ENCODE measurements at regions not wholly inside any gene's neighbourhood (a gene's known extent, or its start where the extent isn't known, plus 50 kb on each side); places are given as distances from the start of the nearest gene placed in this dataset.
A peak's percentile ranks its signal among the peaks of the same experiment; 100 is the strongest.

DNA sequence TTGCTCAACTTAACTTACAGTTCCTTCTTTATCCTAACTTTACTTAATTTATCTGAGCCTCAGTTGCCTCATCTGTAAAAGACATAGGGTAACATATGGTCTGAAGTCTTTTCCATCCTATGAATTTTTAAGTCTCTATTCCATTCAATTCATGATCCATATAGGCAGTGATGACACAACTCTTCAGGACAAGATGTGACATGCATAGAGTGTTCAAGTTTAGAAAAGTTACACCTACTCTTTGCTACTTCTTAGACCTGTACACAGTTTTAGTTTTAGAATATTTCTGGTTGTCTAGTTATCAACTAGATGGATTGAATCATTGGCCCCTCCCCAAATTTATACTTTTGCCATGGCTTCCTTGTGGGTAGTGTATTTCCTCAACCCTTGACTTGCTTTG is 50.7 kb upstream of the ELL2 start:
- no peak overlapping the region for H3K4me3 Mint-ChIP-seq (ENCODE audit: unreplicated experiment)
- intact Hi-C loops (cut with micrococcal nuclease) = loop anchor here (5.0 kb wide), 1 partner anchor 40 kb away; no protein-coding TSS in a partner anchor
- ChIA-PET CTCF (interaction anchor here (0.8 kb wide), 1 partner anchor 151 kb away, joined by 3 read pairs; no protein-coding TSS in a partner anchor), POLR2A (interaction anchor here (0.6 to 1.2 kb wide), 3 partner anchors 46 to 66 kb away, joined by 3 read pairs; no protein-coding TSS in a partner anchor)
- H3K27me3 Mint-ChIP-seq (ENCODE audit: insufficient read depth, unreplicated experiment) = no peaks in the 10 kb centered on the region
- no peaks in the 10 kb centered on the region for H3K36me3 Mint-ChIP-seq (ENCODE audit: insufficient read depth, unreplicated experiment)
- peak; percentile 33 for DNase-seq (ENCODE audit: unreplicated experiment)
- peaks cover 7% of the 10 kb centered on the region for H3K4me1 Mint-ChIP-seq (ENCODE audit: insufficient read depth, unreplicated experiment)
- BruUV-seq (replicated peaks) = no TSS peak
- H3K9me3 Mint-ChIP-seq (ENCODE audit: unreplicated experiment) = peaks cover 5% of the 10 kb centered on the region
- no peak overlapping the region for H3K27ac Mint-ChIP-seq (ENCODE audit: low read depth, unreplicated experiment)
- TF ChIP-seq, protein P1, sequence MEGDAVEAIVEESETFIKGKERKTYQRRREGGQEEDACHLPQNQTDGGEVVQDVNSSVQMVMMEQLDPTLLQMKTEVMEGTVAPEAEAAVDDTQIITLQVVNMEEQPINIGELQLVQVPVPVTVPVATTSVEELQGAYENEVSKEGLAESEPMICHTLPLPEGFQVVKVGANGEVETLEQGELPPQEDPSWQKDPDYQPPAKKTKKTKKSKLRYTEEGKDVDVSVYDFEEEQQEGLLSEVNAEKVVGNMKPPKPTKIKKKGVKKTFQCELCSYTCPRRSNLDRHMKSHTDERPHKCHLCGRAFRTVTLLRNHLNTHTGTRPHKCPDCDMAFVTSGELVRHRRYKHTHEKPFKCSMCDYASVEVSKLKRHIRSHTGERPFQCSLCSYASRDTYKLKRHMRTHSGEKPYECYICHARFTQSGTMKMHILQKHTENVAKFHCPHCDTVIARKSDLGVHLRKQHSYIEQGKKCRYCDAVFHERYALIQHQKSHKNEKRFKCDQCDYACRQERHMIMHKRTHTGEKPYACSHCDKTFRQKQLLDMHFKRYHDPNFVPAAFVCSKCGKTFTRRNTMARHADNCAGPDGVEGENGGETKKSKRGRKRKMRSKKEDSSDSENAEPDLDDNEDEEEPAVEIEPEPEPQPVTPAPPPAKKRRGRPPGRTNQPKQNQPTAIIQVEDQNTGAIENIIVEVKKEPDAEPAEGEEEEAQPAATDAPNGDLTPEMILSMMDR (IDR thresholded peaks at IDR 0.05; ENCODE audit: unreplicated experiment) = no peak

Small RNAs in the stretch of these regions (microRNA-seq; reads per million reads assigned to microRNA genes)
- 3.6 reads per million, percentile 25 among the genes with 10 or more reads in this experiment for gene MIR583

Data from MCF 10A (cell line).